ENCODE measurements at regions not wholly inside any gene's neighbourhood (a gene's known extent, or its start where the extent isn't known, plus 50 kb on each side); places are given as distances from the start of the nearest gene placed in this dataset.
"Not testable (repeated sequence)": the region's sequence is repeated elsewhere in the genome, so short reads cannot be mapped to it uniquely, and the experiment has no call there.

GRCh38 chr14:22285991-22286390, 303.0 kb downstream of the DAD1 start:
- DNase-seq, result no peak

- no peak for DNase-seq
These were observed 306.1 kb downstream of the DAD1 start for GRCh38 chr14:22282949-22283348.

GRCh38 chr14:22282417-22282816, 306.6 kb downstream of the DAD1 start:
- DNase-seq, result no peak

DNA sequence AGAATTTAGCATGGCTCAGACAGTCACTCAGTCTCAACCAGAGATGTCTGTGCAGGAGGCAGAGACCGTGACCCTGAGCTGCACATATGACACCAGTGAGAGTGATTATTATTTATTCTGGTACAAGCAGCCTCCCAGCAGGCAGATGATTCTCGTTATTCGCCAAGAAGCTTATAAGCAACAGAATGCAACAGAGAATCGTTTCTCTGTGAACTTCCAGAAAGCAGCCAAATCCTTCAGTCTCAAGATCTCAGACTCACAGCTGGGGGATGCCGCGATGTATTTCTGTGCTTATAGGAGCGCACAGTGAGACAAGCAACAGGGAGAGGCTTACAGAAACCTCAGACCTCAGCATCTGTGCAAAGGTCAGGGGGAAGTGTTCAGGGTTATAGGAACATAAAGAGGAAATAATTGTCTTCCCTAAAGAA, 307.6 kb downstream of the DAD1 start:
- DNase-seq, result not testable (repeated sequence)

DNA sequence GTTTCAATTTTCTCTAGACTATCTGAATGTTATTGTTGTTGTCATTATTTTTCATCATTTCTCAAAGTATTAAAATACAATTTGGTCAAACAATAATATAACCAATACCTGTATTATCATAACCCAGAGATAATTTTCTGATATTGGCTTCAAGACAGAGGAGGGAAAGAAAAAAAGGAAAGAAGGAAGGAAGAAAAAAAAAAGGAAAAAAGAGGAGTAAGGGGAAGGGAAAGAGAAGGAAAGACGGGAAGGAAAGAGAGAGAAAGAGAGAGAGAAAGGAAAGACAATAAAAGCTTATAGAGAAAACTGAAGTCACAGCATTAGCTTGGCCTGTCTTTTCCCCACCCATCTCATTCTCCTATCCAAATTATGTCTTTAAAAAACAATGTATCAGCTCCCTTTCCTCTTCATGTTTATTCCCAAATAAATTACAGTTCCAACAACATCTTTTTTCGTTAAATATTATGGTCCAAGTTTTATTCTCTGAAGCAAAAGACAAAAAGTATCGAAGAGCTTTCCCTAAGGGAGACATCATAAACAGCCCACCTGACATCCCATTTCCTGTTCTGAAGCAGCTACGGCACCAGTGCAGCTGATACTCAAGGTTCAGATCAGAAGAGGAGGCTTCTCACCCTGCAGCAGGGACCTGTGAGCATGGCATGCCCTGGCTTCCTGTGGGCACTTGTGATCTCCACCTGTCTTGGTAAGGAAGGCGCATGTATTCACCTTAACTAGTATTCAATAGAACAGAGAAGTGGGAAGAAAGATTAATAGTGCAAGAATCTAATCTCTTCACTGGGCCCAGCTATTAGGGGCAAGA, 308.3 kb downstream of the DAD1 start:
- no peak for DNase-seq

- DNase-seq, result peak; percentile 29
These were observed 311.9 kb downstream of the DAD1 start for GRCh38 chr14:22276913-22277816.

DNA sequence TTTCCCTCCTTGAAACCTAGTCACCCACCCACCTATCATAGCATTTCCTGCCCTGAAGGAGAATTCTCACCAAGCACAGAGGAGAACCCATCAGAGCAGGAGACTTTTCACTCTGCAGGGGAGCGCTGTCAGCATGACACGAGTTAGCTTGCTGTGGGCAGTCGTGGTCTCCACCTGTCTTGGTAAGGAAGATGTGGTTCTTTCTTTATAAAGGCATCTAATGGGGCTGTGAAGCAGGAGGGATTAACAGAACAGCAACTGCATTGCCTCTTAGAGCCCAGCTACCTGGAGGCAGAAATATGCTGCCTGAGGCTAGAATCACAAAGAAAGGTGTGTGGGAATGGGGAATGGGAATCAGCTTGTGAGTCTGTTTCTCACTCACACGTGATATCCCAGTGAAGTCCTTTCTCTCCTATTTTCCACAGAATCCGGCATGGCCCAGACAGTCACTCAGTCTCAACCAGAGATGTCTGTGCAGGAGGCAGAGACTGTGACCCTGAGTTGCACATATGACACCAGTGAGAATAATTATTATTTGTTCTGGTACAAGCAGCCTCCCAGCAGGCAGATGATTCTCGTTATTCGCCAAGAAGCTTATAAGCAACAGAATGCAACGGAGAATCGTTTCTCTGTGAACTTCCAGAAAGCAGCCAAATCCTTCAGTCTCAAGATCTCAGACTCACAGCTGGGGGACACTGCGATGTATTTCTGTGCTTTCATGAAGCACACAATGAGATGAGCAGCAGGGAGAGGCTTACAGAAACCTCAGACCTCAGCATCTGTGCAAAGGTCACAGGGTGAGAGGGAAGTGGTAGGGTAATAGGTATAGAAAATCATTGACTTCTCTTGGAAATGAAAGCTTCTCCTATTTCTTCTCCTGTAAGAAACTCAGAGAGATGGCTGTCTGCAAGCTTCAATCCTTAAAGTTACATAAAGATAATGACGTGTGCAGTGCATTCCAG, 316.9 kb downstream of the DAD1 start:
- no peak for DNase-seq

GRCh38 chr14:22268875-22269274, 320.1 kb downstream of the DAD1 start:
- DNase-seq, result peak; percentile 49

GRCh38 chr14:22266683-22267082, 322.3 kb downstream of the DAD1 start:
- no peak for DNase-seq

DNA sequence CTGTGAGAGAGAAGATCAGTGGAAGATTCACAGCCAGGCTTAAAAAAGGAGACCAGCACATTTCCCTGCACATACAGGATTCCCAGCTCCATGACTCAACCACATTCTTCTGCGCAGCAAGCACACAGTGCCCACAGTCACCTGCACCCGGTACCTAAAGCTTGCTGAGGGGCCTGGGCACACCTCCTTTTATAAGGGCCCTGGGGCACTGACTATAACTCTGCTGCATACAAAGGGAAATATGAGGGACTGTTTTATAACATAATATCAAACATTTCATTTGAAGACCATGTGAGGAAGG, 322.9 kb downstream of the DAD1 start:
- DNase-seq, result no peak

DNA sequence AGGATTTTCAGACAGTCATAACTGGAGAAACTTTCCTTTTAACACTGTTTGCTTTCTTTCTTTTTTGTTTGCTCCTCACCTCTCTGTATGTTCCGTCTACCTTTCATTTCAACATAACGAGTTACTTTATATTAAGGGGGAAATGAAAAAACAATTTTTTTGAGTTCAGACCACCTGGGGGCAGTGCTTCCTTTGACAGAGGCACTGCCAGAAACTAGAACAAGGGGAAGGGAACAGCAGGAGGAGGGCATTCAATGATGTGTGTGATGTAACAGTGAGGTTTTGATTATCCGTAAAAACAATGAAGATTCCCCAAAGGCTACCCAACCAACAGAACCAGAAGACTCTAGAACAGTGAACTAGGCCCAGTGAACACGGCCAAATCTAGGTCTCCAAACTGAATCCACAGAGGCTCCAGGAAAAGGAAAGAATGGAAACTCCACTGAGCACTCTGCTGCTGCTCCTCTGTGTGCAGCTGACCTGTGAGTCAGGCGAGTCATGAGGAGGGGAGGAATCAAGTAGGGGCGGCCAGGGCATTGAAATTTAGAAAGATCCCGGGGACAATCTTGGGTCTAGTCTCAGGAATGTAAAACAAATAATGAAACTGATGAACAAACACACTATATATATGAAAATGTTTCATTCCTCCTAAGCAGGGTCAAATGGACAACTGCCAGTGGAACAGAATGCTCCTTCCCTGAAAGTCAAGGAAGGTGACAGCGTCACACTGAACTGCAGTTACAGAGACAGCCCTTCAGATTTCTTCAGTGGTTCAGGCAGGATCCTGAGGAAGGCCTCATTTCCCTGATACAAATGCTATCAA, 323.5 kb downstream of the DAD1 start:
- DNase-seq, result no peak

- DNase-seq, result no peak
These were observed 324.3 kb downstream of the DAD1 start for GRCh38 chr14:22264759-22265158.

DNA sequence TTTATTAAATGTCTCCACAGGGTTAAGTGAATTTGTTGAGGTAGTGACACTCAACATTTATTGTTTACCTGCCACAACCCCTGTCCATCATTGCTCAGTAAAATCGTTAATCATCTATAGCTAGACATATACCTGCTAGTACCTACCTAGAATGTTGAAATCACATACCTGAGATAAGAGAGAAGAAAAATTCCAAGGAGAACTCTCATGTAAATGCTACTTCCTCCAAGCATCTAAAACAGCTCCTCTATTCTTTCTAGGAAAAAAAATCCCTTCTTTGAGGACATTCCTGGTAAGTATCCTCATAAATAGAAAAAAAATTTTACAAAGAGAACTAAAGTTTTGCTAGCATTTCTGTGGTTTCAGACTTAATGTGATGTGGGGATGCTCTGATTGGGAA, 325.1 kb downstream of the DAD1 start:
- DNase-seq, result no peak

- DNase-seq, result no peak
These were observed 326.1 kb downstream of the DAD1 start for GRCh38 chr14:22262881-22263280.

DNA sequence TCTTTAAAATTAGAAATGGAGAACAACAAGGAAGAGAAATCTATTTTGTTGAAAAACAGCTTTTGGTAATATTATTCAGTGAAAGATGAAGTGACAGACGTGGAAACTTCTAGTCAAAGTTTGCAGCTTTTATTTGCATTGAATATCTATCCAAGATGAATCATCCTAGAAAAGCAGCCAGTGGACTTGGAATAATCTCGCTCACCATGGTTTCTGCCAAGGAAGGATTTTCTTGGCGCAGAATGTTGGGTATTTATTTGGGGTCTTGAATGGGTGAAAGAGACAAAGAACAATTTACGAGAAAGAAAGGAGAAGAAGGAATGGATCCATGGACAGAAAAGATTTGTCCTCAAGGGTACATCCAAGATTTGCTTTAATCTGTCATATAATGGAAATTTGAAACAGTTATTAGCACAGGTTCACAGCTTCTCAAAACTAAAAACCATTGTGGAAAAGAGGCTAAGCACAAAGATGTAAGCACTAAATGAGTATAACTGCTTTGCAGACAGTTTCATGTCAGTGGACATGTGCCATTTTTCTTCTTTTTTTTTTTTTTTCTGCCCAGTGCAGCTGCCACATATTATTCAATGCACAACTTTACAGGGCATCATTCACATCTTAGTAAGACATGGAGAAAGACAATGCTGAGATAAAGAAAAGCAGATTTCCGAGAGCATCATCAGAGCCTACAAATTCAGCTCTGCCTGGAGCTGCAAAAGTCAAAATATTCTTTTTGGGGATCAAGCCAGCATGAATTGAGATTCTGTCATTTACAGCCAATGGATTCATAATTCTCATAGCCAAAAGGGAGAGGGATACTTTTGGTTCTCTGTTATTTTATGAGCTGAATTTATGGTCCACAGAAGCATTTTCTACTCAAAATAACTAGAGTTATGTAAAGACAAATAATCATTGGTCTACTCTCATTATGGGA, 333.7 kb downstream of the DAD1 start:
- no peak for DNase-seq

- no peak for DNase-seq
These were observed 336.3 kb downstream of the DAD1 start for GRCh38 chr14:22252686-22253085.

GRCh38 chr14:22251090-22251489, 337.9 kb downstream of the DAD1 start:
- DNase-seq, result no peak

GRCh38 chr14:22249770-22250169, 339.3 kb downstream of the DAD1 start:
- DNase-seq, result no peak

DNA sequence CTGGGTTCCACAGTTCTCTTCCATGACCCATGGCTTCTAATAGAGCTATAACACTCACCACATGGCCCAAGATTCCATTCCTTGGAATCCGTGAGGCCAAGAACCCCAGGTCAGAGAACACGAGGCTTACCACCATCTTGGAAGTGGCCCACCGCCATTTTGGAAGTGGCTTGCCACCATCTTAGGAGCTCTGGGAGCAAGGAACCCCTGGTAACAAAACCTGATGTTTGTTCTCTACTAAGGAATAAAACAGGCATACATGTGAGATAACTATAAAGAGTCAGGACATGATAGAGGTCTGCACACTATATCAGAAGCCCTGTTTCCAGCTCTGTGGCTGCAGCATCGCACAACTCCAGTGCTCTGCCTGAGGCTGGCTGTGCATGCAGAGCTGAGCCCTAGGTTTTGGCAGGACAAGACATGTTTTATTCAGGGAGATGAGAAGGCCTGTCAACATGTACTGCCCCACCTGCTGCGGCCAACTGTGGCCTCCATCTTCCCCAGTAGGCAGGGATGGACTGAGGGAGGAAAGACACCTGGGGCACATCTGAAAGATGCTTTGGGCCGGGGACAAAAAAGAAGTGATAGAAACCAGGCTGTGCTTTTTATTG, 344.9 kb downstream of the DAD1 start:
- DNase-seq, result no peak

DNA sequence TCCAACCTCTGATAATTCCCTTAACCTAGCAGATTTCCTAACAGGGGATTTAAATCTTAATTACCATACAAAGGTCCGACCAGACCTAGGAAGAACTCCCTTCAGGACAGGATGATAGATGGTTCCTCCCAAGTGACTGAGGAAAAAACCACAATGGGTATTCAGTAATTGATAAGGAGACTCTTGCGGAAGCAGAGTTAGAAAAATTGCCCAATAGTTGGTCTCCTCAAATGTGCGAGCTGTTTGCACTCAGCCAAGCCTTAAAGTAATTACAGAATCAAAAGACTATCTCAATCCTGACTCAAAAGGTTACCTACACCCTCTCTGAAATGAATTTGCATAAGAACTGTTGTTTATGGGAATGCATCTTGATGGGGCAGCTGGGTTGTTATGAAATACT, 350.7 kb downstream of the DAD1 start:
- DNase-seq, result peak; percentile 12

Measured in hematopoietic multipotent progenitor cell treated with erythropoietin and hydrocortisone succinate and interleukin-3 and kit ligand, for 8 days (in vitro differentiated cells).